ENCODE measurements at regions not wholly inside any gene's neighbourhood (a gene's known extent, or its start where the extent isn't known, plus 50 kb on each side); places are given as distances from the start of the nearest gene placed in this dataset.

DNA sequence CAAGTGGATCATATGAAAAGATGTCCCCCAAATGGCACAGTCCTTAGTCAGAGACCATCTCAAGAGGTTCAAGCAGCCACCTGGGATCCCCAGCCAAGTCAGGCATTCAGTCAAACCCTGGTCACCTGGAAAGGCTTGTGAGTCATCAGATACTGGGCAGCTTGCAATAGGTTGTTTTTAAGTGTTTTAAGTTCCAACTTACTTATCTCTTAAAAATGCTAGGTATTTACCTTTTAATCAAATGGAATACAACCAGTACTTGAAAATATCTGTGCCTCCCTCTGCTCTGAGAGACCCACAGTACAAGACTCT is 262.2 kb downstream of the WDR11 start:
- H3K4me1 Mint-ChIP-seq = peaks cover 13% of the 10 kb centered on the region
- Histone ChIP-seq H3K9me3 (ENCODE audit: control insufficient read depth, low read length) (peaks cover 17% of the 10 kb centered on the region), H3K36me3 (ENCODE audit: control insufficient read depth, insufficient read depth, low read length) (no peaks in the 10 kb centered on the region), H3K27ac (ENCODE audit: low read depth, low read length) (no peak overlapping the region), H3K4me3 (ENCODE audit: low read length) (no peak overlapping the region), H3K4me1 (ENCODE audit: control insufficient read depth, insufficient read depth, low read length) (peaks cover 9% of the 10 kb centered on the region), H3K27me3 (ENCODE audit: control insufficient read depth, insufficient read depth, low read length, poor library complexity, severe bottlenecking) (no peaks in the 10 kb centered on the region), H3K9ac (ENCODE audit: extremely low read depth, low read length, poor library complexity, severe bottlenecking) (no peak overlapping the region)
- H3K9me3 Mint-ChIP-seq = peaks cover 8% of the 10 kb centered on the region
- peak; percentile 56 for DNase-seq
- H3K36me3 Mint-ChIP-seq (ENCODE audit: low read depth) = no peaks in the 10 kb centered on the region
- peak overlapping the region; percentile 61 for H3K27ac Mint-ChIP-seq
- H3K4me3 Mint-ChIP-seq = no peak overlapping the region
- H3K27me3 Mint-ChIP-seq (ENCODE audit: insufficient read depth) = peaks cover 7% of the 10 kb centered on the region
- TF ChIP-seq, protein P1, sequence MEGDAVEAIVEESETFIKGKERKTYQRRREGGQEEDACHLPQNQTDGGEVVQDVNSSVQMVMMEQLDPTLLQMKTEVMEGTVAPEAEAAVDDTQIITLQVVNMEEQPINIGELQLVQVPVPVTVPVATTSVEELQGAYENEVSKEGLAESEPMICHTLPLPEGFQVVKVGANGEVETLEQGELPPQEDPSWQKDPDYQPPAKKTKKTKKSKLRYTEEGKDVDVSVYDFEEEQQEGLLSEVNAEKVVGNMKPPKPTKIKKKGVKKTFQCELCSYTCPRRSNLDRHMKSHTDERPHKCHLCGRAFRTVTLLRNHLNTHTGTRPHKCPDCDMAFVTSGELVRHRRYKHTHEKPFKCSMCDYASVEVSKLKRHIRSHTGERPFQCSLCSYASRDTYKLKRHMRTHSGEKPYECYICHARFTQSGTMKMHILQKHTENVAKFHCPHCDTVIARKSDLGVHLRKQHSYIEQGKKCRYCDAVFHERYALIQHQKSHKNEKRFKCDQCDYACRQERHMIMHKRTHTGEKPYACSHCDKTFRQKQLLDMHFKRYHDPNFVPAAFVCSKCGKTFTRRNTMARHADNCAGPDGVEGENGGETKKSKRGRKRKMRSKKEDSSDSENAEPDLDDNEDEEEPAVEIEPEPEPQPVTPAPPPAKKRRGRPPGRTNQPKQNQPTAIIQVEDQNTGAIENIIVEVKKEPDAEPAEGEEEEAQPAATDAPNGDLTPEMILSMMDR (conservative IDR thresholded peaks at IDR 0.05) = no peak

DNA sequence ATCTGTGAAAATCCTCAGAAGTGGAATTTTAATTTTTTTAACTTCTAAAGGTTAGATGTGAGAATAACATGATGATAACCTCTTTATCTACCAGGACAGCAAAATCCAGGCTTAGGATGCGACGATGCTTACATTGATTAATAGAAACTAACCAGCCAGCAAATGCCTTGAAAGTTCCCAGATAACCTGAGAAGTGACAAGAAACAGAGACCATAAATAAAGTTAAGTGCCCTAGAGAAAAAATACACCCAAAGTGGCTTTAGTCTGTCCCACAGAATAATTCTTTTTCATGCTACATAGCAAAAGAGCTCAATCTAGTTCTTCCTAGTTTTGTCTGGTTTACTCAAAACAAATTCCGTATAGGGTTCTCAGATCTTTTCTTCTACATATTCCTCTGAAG is 262.7 kb downstream of the WDR11 start:
- Histone ChIP-seq H3K36me3 (ENCODE audit: control insufficient read depth, insufficient read depth, low read length) (no peaks in the 10 kb centered on the region), H3K27ac (ENCODE audit: low read depth, low read length) (no peak overlapping the region), H3K27me3 (ENCODE audit: control insufficient read depth, insufficient read depth, low read length, poor library complexity, severe bottlenecking) (no peaks in the 10 kb centered on the region), H3K9me3 (ENCODE audit: control insufficient read depth, low read length) (peaks cover 17% of the 10 kb centered on the region), H3K4me3 (ENCODE audit: low read length) (no peak overlapping the region), H3K9ac (ENCODE audit: extremely low read depth, low read length, poor library complexity, severe bottlenecking) (no peak overlapping the region), H3K4me1 (ENCODE audit: control insufficient read depth, insufficient read depth, low read length) (peaks cover 9% of the 10 kb centered on the region)
- Mint-ChIP-seq H3K36me3 (ENCODE audit: low read depth) (no peaks in the 10 kb centered on the region), H3K4me3 (no peak overlapping the region), H3K9me3 (peaks cover 8% of the 10 kb centered on the region), H3K27me3 (ENCODE audit: insufficient read depth) (peaks cover 7% of the 10 kb centered on the region), H3K27ac (no peak overlapping the region), H3K4me1 (peaks cover 13% of the 10 kb centered on the region)
- 84 to 90% methylated on average over 3 of the region's 3 CpGs for WGBS, 2 experiments (ENCODE audit: insufficient coverage in 1 of 2, insufficient read length in 1 of 2)
- no peak for DNase-seq
- TF ChIP-seq, protein P1 (conservative IDR thresholded peaks at IDR 0.05) = no peak

DNA sequence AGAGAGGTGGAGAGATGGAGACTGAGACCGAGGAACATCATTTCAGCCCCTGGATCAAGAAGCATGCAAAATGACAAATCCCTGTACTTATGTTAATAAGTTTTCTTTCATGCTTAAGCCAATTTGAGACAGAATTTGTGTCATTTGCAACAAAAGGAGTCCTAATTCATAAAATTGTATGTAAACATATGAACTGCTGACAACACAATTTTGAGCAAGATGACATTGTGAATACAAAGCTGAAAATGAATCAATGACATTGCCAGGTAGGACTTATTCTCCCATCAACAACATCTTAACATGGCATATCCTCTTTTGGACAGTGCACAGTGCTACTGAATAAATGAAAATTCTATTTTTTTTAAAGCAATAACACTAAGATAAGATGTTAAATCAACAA is 264.0 kb downstream of the WDR11 start:
- H3K36me3 ChIP-seq (ENCODE audit: control insufficient read depth, insufficient read depth, low read length) = no peaks in the 10 kb centered on the region
- TF ChIP-seq, protein P1 (conservative IDR thresholded peaks at IDR 0.05) = no peak
- no peaks in the 10 kb centered on the region for H3K27me3 ChIP-seq (ENCODE audit: control insufficient read depth, insufficient read depth, low read length, poor library complexity, severe bottlenecking)
- Mint-ChIP-seq H3K36me3 (ENCODE audit: low read depth) (no peaks in the 10 kb centered on the region), H3K4me3 (no peak overlapping the region), H3K27ac (no peak overlapping the region), H3K9me3 (peaks cover 8% of the 10 kb centered on the region), H3K4me1 (peaks cover 11% of the 10 kb centered on the region), H3K27me3 (ENCODE audit: insufficient read depth) (peaks cover 7% of the 10 kb centered on the region)
- no peak overlapping the region for H3K9ac ChIP-seq (ENCODE audit: extremely low read depth, low read length, poor library complexity, severe bottlenecking)
- peaks cover 17% of the 10 kb centered on the region for H3K9me3 ChIP-seq (ENCODE audit: control insufficient read depth, low read length)
- no peak for DNase-seq
- peaks cover 9% of the 10 kb centered on the region for H3K4me1 ChIP-seq (ENCODE audit: control insufficient read depth, insufficient read depth, low read length)
- WGBS, 2 experiments (ENCODE audit: insufficient coverage in 1 of 2, insufficient read length in 1 of 2) = 82% methylated on average over 1 of the region's 1 CpG; no CpG with 5 or more reads in 1 of the 2 experiments
- no peak overlapping the region for H3K4me3 ChIP-seq (ENCODE audit: low read length)
- no peak overlapping the region for H3K27ac ChIP-seq (ENCODE audit: low read depth, low read length)
